ENCODE measurements at regions not wholly inside any gene's neighbourhood (a gene's known extent, or its start where the extent isn't known, plus 50 kb on each side); places are given as distances from the start of the nearest gene placed in this dataset.

DNA sequence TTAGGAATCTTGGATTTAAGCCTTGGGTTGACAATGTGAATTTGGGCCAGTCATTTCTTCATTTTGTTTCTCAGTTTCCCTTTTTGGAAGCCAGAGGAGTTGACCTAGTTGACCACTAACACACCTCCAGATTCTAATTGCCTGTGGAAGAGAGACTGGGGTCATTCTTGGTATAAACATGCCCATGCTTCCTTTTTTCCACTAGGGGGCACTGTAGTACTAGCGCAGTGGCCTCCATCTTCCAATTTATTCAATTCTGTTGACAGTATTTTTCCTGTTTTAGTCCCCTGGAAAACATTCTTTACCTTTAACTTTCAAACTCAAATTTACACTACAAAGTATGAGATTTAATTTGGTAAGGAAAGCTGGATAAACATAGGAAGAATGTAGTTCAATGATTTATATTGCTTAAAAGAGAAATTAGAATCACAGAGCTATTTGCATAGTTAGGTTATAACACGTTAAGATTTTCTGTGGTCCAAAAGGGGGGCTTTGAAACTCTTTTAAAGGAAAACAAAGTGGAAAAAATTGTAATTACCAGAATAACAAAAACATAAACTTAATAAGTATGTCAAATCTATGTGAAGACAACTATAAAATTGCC is 57.5 kb upstream of the AGPS start:
- TF ChIP-seq, protein P1, sequence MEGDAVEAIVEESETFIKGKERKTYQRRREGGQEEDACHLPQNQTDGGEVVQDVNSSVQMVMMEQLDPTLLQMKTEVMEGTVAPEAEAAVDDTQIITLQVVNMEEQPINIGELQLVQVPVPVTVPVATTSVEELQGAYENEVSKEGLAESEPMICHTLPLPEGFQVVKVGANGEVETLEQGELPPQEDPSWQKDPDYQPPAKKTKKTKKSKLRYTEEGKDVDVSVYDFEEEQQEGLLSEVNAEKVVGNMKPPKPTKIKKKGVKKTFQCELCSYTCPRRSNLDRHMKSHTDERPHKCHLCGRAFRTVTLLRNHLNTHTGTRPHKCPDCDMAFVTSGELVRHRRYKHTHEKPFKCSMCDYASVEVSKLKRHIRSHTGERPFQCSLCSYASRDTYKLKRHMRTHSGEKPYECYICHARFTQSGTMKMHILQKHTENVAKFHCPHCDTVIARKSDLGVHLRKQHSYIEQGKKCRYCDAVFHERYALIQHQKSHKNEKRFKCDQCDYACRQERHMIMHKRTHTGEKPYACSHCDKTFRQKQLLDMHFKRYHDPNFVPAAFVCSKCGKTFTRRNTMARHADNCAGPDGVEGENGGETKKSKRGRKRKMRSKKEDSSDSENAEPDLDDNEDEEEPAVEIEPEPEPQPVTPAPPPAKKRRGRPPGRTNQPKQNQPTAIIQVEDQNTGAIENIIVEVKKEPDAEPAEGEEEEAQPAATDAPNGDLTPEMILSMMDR (IDR thresholded peaks at IDR 0.05) = peak; percentile 90 to 98 (median 94)
- no peak for TF ChIP-seq POLR2A (IDR thresholded peaks at IDR 0.05)

Data from testis (tissue), 2 donors.